ENCODE measurements at regions not wholly inside any gene's neighbourhood (a gene's known extent, or its start where the extent isn't known, plus 50 kb on each side); places are given as distances from the start of the nearest gene placed in this dataset.

- TF ChIP-seq CTCF (IDR thresholded peaks at IDR 0.05), result no peak
- TF ChIP-seq EP300 (IDR thresholded peaks at IDR 0.05), result no peak
Observed at GRCh38 chrX:46341767-46342322, 203.4 kb downstream of the ZNF674 start.
